Activated CD8-positive, alpha-beta T cell treated with anti-CD3 and anti-CD28 coated beads for 36 hours (primary cell): ENCODE measurements at regions not wholly inside any gene's neighbourhood (a gene's known extent, or its start where the extent isn't known, plus 50 kb on each side); places are given as distances from the start of the nearest gene placed in this dataset.

Experiments used
- ATAC-seq: fragments of 200-7000 bp; cut with Tn5 transposase; one replicate; pipeline ENCODE4 v1.10.0; 2021; ENCODE audit warnings: mild to moderate bottlenecking, moderate library complexity
- CTCF ChIA-PET: fragments of 350-600 bp; sonication (Branson Sonifier 250); formaldehyde crosslinking; loops from one replicate; lab custom pipeline; 2021; ENCODE audit warnings: antibody characterized with exemption; lab: Charles Lee
- POLR2A ChIA-PET: fragments of 350-600 bp; sonication (Branson Sonifier 250); formaldehyde crosslinking; loops from one replicate; lab custom pipeline; 2021; ENCODE audit warnings: antibody characterized with exemption; lab: Charles Lee
- DNase-seq: peaks from one replicate; pipeline ENCODE4 v3.0.0-alpha.2; 2020
- H3K27ac Mint-ChIP-seq: one replicate; pipeline ENCODE4 v1.8.0; 2021; ENCODE audit warnings: mild to moderate bottlenecking, mixed read lengths
- H3K27me3 Mint-ChIP-seq: one replicate; pipeline ENCODE4 v1.8.0; 2021; ENCODE audit warnings: mixed read lengths
- H3K36me3 Mint-ChIP-seq: one replicate; pipeline ENCODE4 v1.8.0; 2021; ENCODE audit warnings: low read depth, mixed read lengths
- H3K4me1 Mint-ChIP-seq: one replicate; pipeline ENCODE4 v1.8.0; 2021; ENCODE audit warnings: low read depth, mixed read lengths
- H3K4me3 Mint-ChIP-seq: one replicate; pipeline ENCODE4 v1.8.0; 2021; ENCODE audit warnings: mild to moderate bottlenecking, moderate library complexity, mixed read lengths
- H3K9me3 Mint-ChIP-seq: one replicate; pipeline ENCODE4 v1.8.0; 2021; ENCODE audit warnings: mixed read lengths
- intact Hi-C: fragments of 100-400 bp; cut with micrococcal nuclease; formaldehyde crosslinking; loops from one replicate; pipeline ENCODE4 v1.10.0; 2022
- TF ChIP-seq, protein P1 (sequence below): fragments of 200-600 bp; IDR thresholded peaks from one replicate; pipeline ENCODE4 v1.8.0; 2022; ENCODE audit warnings: antibody characterized with exemption, mild to moderate bottlenecking

DNA sequence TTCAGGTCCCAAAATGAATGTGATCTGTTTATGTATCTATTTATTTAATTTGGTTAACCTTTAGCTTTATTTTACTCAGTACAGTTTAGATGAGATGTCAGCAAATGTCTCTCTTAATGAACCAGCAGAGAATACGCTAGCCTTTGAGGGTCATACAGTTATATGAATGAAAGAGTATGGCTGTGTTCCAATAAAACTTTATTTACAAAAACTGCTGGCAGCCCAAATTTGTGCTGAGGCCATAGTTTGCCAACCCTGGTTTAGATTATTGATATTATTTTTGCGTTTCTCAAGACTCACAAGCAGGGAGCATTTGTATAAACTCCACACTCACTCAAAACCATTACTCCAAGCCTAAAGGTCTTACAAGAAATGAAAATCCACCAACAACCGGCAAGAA is 323.4 kb upstream of the NRP1 start:
- TF ChIP-seq, protein P1, sequence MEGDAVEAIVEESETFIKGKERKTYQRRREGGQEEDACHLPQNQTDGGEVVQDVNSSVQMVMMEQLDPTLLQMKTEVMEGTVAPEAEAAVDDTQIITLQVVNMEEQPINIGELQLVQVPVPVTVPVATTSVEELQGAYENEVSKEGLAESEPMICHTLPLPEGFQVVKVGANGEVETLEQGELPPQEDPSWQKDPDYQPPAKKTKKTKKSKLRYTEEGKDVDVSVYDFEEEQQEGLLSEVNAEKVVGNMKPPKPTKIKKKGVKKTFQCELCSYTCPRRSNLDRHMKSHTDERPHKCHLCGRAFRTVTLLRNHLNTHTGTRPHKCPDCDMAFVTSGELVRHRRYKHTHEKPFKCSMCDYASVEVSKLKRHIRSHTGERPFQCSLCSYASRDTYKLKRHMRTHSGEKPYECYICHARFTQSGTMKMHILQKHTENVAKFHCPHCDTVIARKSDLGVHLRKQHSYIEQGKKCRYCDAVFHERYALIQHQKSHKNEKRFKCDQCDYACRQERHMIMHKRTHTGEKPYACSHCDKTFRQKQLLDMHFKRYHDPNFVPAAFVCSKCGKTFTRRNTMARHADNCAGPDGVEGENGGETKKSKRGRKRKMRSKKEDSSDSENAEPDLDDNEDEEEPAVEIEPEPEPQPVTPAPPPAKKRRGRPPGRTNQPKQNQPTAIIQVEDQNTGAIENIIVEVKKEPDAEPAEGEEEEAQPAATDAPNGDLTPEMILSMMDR = no peak
- intact Hi-C loops = no loop called here
- ChIA-PET CTCF (no interaction called here), POLR2A (no interaction called here)
- H3K9me3 Mint-ChIP-seq = peaks cover 2% of the 10 kb centered on the region
- H3K4me1 Mint-ChIP-seq = no peaks in the 10 kb centered on the region
- no peak for ATAC-seq
- H3K27ac Mint-ChIP-seq = no peak overlapping the region
- H3K4me3 Mint-ChIP-seq = no peak overlapping the region
- peaks cover 10% of the 10 kb centered on the region for H3K27me3 Mint-ChIP-seq
- H3K36me3 Mint-ChIP-seq = no peaks in the 10 kb centered on the region
- DNase-seq = no peak

DNA sequence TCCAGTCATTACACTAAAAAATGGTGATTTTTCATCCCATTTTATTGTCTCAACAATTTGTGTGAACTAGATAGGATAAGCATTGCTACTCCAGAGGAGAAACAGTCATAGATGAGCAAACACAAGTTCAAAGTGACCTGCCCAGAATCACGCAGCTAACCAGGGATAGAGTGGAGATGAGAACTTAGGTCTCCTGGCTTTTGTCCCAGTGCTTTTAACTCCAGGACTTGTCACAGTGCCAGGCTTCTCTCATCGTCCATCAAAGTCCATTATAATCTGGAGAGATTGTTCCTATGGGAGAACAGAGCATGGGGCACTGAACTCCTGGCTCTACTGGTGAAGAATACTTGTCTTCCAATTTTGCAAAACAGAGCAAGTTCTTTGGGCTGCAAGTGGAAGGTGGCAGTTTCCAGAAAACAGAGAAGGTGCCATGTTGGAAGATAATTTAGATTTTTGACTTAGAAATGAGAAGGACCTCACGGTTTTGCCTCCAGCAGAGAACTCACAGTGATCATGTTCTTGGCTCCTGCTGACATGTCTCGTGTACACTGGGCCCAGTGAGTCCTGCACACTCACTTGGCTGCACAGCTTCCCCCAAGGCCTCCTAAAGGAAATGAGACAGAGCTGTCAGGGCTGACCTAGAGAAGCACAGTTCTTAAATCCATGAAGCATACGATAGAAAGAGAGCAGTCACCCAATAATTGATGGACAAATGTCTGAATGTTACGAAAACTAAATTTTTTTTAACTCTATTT is 322.9 kb upstream of the NRP1 start:
- Mint-ChIP-seq H3K27me3 (peaks cover 7% of the 10 kb centered on the region), H3K9me3 (peaks cover 2% of the 10 kb centered on the region), H3K27ac (no peak overlapping the region), H3K36me3 (no peaks in the 10 kb centered on the region), H3K4me3 (no peak overlapping the region), H3K4me1 (no peaks in the 10 kb centered on the region)
- DNase-seq = no peak
- no peak for ATAC-seq
- CTCF ChIA-PET = no interaction called here
- TF ChIP-seq, protein P1 = no peak
- intact Hi-C loops = no loop called here
- POLR2A ChIA-PET = no interaction called here

DNA sequence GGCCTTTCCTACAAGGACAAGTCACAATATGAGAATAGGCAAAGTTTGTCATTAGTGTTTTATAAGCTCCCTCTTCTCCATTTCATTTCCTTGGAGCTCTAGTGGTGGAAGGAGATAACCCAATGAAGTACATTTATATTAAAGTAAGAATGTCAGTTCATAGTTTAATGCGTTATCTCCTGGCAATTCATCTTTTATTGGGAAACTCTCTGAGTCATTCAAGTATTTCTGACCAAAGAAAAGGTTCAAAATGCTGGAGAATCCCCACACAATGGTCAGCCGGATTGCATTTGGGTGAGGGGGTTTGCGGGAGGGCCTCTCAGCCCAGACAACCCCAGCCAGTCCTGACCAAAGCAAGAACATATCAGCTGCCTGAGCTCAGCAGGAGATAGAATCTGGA is 321.5 kb upstream of the NRP1 start:
- H3K27ac Mint-ChIP-seq = no peak overlapping the region
- ChIA-PET POLR2A (no interaction called here), CTCF (no interaction called here)
- TF ChIP-seq, protein P1 = no peak
- no peak for DNase-seq
- H3K9me3 Mint-ChIP-seq = peaks cover 2% of the 10 kb centered on the region
- peaks cover 2% of the 10 kb centered on the region for H3K27me3 Mint-ChIP-seq
- H3K4me3 Mint-ChIP-seq = no peak overlapping the region
- no peaks in the 10 kb centered on the region for H3K36me3 Mint-ChIP-seq
- no peak for ATAC-seq
- H3K4me1 Mint-ChIP-seq = no peaks in the 10 kb centered on the region
- intact Hi-C loops = no loop called here

DNA sequence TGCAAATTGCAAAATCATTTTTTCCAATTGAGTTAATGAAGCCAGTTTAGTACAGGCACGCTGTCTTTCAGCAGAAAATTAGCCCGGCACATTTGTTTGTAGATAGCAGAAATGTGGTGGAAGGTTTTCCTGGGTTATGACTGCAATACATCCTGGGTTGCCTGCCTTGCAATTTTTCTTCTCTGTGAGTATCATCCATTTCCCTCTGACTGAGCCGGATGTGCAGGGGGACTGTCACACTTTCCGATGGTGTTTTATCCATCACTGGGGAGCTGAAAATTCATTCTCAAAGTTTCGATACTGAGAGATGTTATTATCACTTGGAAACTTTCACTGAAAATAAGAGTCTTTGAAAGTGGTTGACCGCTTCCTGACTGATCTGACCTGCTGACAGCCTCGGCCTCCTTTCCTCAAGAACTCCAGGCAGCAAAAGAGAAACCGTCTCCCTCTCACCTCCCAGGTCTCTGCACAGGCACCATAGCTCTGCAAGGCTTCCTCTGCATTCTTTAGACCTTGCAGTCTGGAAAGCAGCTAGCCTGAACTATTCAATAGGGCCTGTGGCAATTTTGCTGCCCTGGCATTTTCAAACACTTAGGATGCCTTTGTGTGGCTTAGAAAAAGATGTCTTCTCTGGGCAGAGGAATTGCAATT is 320.8 kb upstream of the NRP1 start:
- CTCF ChIA-PET = no interaction called here
- Mint-ChIP-seq H3K27ac (no peak overlapping the region), H3K27me3 (peaks cover 1% of the 10 kb centered on the region), H3K9me3 (peaks cover 2% of the 10 kb centered on the region), H3K4me3 (no peak overlapping the region), H3K4me1 (no peaks in the 10 kb centered on the region), H3K36me3 (no peaks in the 10 kb centered on the region)
- intact Hi-C loops = no loop called here
- ATAC-seq (no peak), DNase-seq (no peak)
- TF ChIP-seq, protein P1 = no peak
- POLR2A ChIA-PET = no interaction called here
